Left colon (tissue), 2 donors: ENCODE measurements at regions not wholly inside any gene's neighbourhood (a gene's known extent, or its start where the extent isn't known, plus 50 kb on each side); places are given as distances from the start of the nearest gene placed in this dataset.

Experiments
- ATAC-seq: fragments of 200-7000 bp; cut with Tn5 transposase; one replicate; pipeline ENCODE4 v1.9.1; 2020; ENCODE audit warnings: mild to moderate bottlenecking, moderate library complexity
- DNase-seq, 2 donors: peaks; one replicate each; pipeline ENCODE4 v3.0.0-alpha.2; 2020
- intact Hi-C, 2 donors: fragments of 100-400 bp; cut with DNase I in 1 of 2; cut with micrococcal nuclease in 1 of 2; formaldehyde crosslinking; loops; one replicate each; pipeline versions ENCODE4 v1.11.2 to v1.14.0; 2022; cut with DNase I, micrococcal nuclease
- donor health status: DM: no; HTN: no; CAD: no.
- donor health status: DM: yes; HTN: yes; CAD: no.

GRCh38 chr17:71974051-71974450, 146.8 kb upstream of the SOX9 start:
- no peak for DNase-seq
- peak; percentile 59 for ATAC-seq
- intact Hi-C loops = no loop called here

- peak; percentile 77 to 82 for DNase-seq
- intact Hi-C loops = no loop called here
- peak; percentile 77 for ATAC-seq
These were observed 145.5 kb upstream of the SOX9 start for GRCh38 chr17:71975331-71975801.

GRCh38 chr17:71976011-71976649, 144.7 kb upstream of the SOX9 start:
- intact Hi-C loops = no loop called here
- DNase-seq = peak; percentile 78 to 89
- peak; percentile 79 for ATAC-seq

- ATAC-seq = no peak
- intact Hi-C loops = no loop called here
- no peak for DNase-seq
These were observed 142.4 kb upstream of the SOX9 start for GRCh38 chr17:71978435-71978834.

GRCh38 chr17:71980171-71980570, 140.6 kb upstream of the SOX9 start:
- ATAC-seq = no peak
- DNase-seq = no peak
- intact Hi-C loops = no loop called here

- no peak for DNase-seq
- no peak for ATAC-seq
- intact Hi-C loops = no loop called here
These were observed 137.0 kb upstream of the SOX9 start for GRCh38 chr17:71983828-71984227.

GRCh38 chr17:71985111-71986039, 135.4 kb upstream of the SOX9 start:
- no peak for DNase-seq
- intact Hi-C loops = no loop called here
- ATAC-seq = peak; percentile 97

- ATAC-seq (no peak), DNase-seq (no peak)
- intact Hi-C loops = no loop called here
These were observed 133.9 kb upstream of the SOX9 start for GRCh38 chr17:71986886-71987285.

- intact Hi-C loops = no loop called here
- ATAC-seq (no peak), DNase-seq (no peak)
These were observed 133.2 kb upstream of the SOX9 start for GRCh38 chr17:71987634-71988033.

GRCh38 chr17:71989117-71989516, 131.7 kb upstream of the SOX9 start:
- ATAC-seq (no peak), DNase-seq (no peak)
- intact Hi-C loops = no loop called here

GRCh38 chr17:71993363-71993762, 127.5 kb upstream of the SOX9 start:
- intact Hi-C loops = no loop called here
- DNase-seq = no peak
- ATAC-seq = no peak

- DNase-seq (no peak), ATAC-seq (no peak)
- intact Hi-C loops = no loop called here
These were observed 125.2 kb upstream of the SOX9 start for GRCh38 chr17:71995590-71995989.

GRCh38 chr17:72004011-72004427, 116.8 kb upstream of the SOX9 start:
- ATAC-seq = no peak
- intact Hi-C loops = no loop called here
- no peak for DNase-seq

GRCh38 chr17:72004611-72005331, 116.0 kb upstream of the SOX9 start:
- DNase-seq = no peak
- intact Hi-C loops = no loop called here
- no peak for ATAC-seq

- intact Hi-C loops = no loop called here
- no peak for DNase-seq
- no peak for ATAC-seq
These were observed 115.3 kb upstream of the SOX9 start for GRCh38 chr17:72005332-72006163.

GRCh38 chr17:72008236-72008876, 112.5 kb upstream of the SOX9 start:
- intact Hi-C loops = no loop called here
- ATAC-seq = no peak
- no peak for DNase-seq

GRCh38 chr17:72011561-72011960, 109.3 kb upstream of the SOX9 start:
- DNase-seq (no peak), ATAC-seq (no peak)
- intact Hi-C loops = no loop called here

GRCh38 chr17:72021417-72022041, 99.3 kb upstream of the SOX9 start:
- no peak for ATAC-seq
- intact Hi-C loops = no loop called here

More at GRCh38 chr17:72021417-72022041, 99.3 kb upstream of the SOX9 start:
- no peak for DNase-seq
